MM.1S (cell line): ENCODE measurements at regions not wholly inside any gene's neighbourhood (a gene's known extent, or its start where the extent isn't known, plus 50 kb on each side); places are given as distances from the start of the nearest gene placed in this dataset.

ENCODE experiments used
- DNase-seq: peaks from one replicate; pipeline ENCODE4 v3.0.0-alpha.2; 2015
- H2AFZ ChIP-seq: fragments of 300-600 bp; sonication (generic); 2 replicates; pipeline ENCODE4 v1.6.0; 2016; ENCODE audit warnings: antibody characterized with exemption, low read length
- H3F3A ChIP-seq: fragments of 300-600 bp; sonication (generic); 2 replicates; pipeline ENCODE4 v1.6.1; 2016; ENCODE audit warnings: mild to moderate bottlenecking, antibody characterized with exemption, low read length, moderate library complexity, mixed read lengths; ENCODE audit not compliant: insufficient read depth
- H3K27ac ChIP-seq: fragments of 300-600 bp; sonication (generic); 2 replicates; pipeline ENCODE4 v1.5.1; 2016; ENCODE audit warnings: mild to moderate bottlenecking, low read length
- H3K27me3 ChIP-seq: fragments of 300-600 bp; sonication (generic); replicated peaks from 2 replicates; pipeline ENCODE4 v1.6.0; 2016; ENCODE audit warnings: low read length; ENCODE audit not compliant: insufficient read depth
- H3K36me3 ChIP-seq: fragments of 300-600 bp; sonication (generic); replicated peaks from 2 replicates; pipeline ENCODE4 v1.6.1; 2016; ENCODE audit warnings: mild to moderate bottlenecking, low read length, mixed read lengths; ENCODE audit not compliant: insufficient read depth
- H3K4me1 ChIP-seq: fragments of 300-600 bp; sonication (generic); 2 replicates; pipeline ENCODE4 v1.6.1; 2016; ENCODE audit warnings: low read length, mixed read lengths
- H3K4me2 ChIP-seq: fragments of 300-600 bp; sonication (generic); 2 replicates; pipeline ENCODE4 v1.6.0; 2016; ENCODE audit warnings: low read depth, low read length
- H3K4me3 ChIP-seq: fragments of 300-600 bp; sonication (generic); 2 replicates; pipeline ENCODE4 v1.5.1; 2016; ENCODE audit warnings: low read length, mixed read lengths
- H3K79me2 ChIP-seq: fragments of 300-600 bp; sonication (generic); 2 replicates; pipeline ENCODE4 v1.6.1; 2016; ENCODE audit warnings: mixed run types, low read length, mixed read lengths
- H3K9ac ChIP-seq: fragments of 300-600 bp; sonication (generic); 2 replicates; pipeline ENCODE4 v1.6.1; 2016; ENCODE audit warnings: low read length, mixed read lengths
- H3K9me2 ChIP-seq: fragments of 300-600 bp; sonication (generic); replicated peaks from 2 replicates; pipeline ENCODE4 v1.6.1; 2016; ENCODE audit warnings: mild to moderate bottlenecking, low read length, mixed read lengths; ENCODE audit not compliant: insufficient read depth
- H3K9me3 ChIP-seq: fragments of 300-600 bp; sonication (generic); replicated peaks from 2 replicates; pipeline ENCODE4 v1.6.1; 2016; ENCODE audit warnings: mild to moderate bottlenecking, low read length, mixed read lengths; ENCODE audit not compliant: insufficient read depth
- H4K20me1 ChIP-seq: fragments of 300-600 bp; sonication (generic); 2 replicates; pipeline ENCODE4 v1.6.1; 2016; ENCODE audit warnings: mild to moderate bottlenecking, low read length, moderate library complexity, mixed read lengths; ENCODE audit not compliant: insufficient read depth
- CTCF ChIP-seq: fragments of 300-600 bp; sonication (generic); IDR thresholded peaks from 2 replicates; pipeline ENCODE4 v1.5.1; 2016; ENCODE audit warnings: antibody characterized with exemption, low read length, mixed read lengths
- EZH2 ChIP-seq: fragments of 300-600 bp; sonication (generic); optimal IDR thresholded peaks from 2 replicates; pipeline ENCODE3; 2017; ENCODE audit warnings: low read depth, mild to moderate bottlenecking, antibody characterized with exemption, low read length, mixed read lengths
- EZH2phosphoT487 ChIP-seq: fragments of 300-600 bp; sonication (generic); IDR thresholded peaks from 2 replicates; pipeline ENCODE4 v1.6.1; 2018; ENCODE audit warnings: antibody characterized with exemption, low read length

GRCh38 chr5:60102961-60103693 is 209.6 kb upstream of the PDE4D start:
- no peak for DNase-seq
- no peaks in the 10 kb centered on the region for H3K36me3 ChIP-seq
- no peaks in the 10 kb centered on the region for H4K20me1 ChIP-seq
- H3K4me3 ChIP-seq: no peak overlapping the region
- H3K9me3 ChIP-seq: no peaks in the 10 kb centered on the region
- no peaks in the 10 kb centered on the region for H3F3A ChIP-seq
- no peaks in the 10 kb centered on the region for H3K27me3 ChIP-seq
- TF ChIP-seq EZH2: no peak
- no peak overlapping the region for H3K27ac ChIP-seq
- H3K4me1 ChIP-seq: no peaks in the 10 kb centered on the region
- no peak overlapping the region for H2AFZ ChIP-seq
- no peak overlapping the region for H3K4me2 ChIP-seq
- no peaks in the 10 kb centered on the region for H3K9me2 ChIP-seq
- H3K9ac ChIP-seq: no peak overlapping the region
- H3K79me2 ChIP-seq: no peaks in the 10 kb centered on the region

GRCh38 chr5:60101573-60101972 is 208.0 kb upstream of the PDE4D start:
- no peak overlapping the region for H3K9ac ChIP-seq
- H3F3A ChIP-seq: no peaks in the 10 kb centered on the region
- no peaks in the 10 kb centered on the region for H3K4me1 ChIP-seq
- H3K27me3 ChIP-seq: no peaks in the 10 kb centered on the region
- TF ChIP-seq CTCF (no peak), EZH2phosphoT487 (no peak), EZH2 (no peak)
- H3K4me2 ChIP-seq: no peak overlapping the region
- H3K27ac ChIP-seq: no peak overlapping the region
- no peak for DNase-seq
- H3K9me2 ChIP-seq: no peaks in the 10 kb centered on the region
- H3K9me3 ChIP-seq: no peaks in the 10 kb centered on the region
- H3K4me3 ChIP-seq: no peak overlapping the region
- H2AFZ ChIP-seq: no peak overlapping the region
- no peaks in the 10 kb centered on the region for H3K79me2 ChIP-seq
- no peaks in the 10 kb centered on the region for H4K20me1 ChIP-seq
- H3K36me3 ChIP-seq: no peaks in the 10 kb centered on the region

GRCh38 chr5:60092671-60093422 is 199.3 kb upstream of the PDE4D start:
- H3K9me2 ChIP-seq: no peaks in the 10 kb centered on the region
- H3K9ac ChIP-seq: no peak overlapping the region
- H3K27me3 ChIP-seq: no peaks in the 10 kb centered on the region
- H3K36me3 ChIP-seq: no peaks in the 10 kb centered on the region
- H2AFZ ChIP-seq: no peak overlapping the region
- no peaks in the 10 kb centered on the region for H3K79me2 ChIP-seq
- no peak overlapping the region for H3K4me3 ChIP-seq
- DNase-seq: no peak
- no peaks in the 10 kb centered on the region for H4K20me1 ChIP-seq
- no peaks in the 10 kb centered on the region for H3K4me1 ChIP-seq
- no peaks in the 10 kb centered on the region for H3K9me3 ChIP-seq
- no peak for TF ChIP-seq EZH2
- TF ChIP-seq EZH2phosphoT487: no peak
- TF ChIP-seq CTCF: no peak
- no peaks in the 10 kb centered on the region for H3F3A ChIP-seq
- H3K27ac ChIP-seq: no peak overlapping the region
- no peak overlapping the region for H3K4me2 ChIP-seq

GRCh38 chr5:60086583-60086982 is 193.1 kb upstream of the PDE4D start:
- DNase-seq: no peak
- no peak for TF ChIP-seq CTCF
- TF ChIP-seq EZH2: no peak
- TF ChIP-seq EZH2phosphoT487: no peak
- Histone ChIP-seq H3K9ac (no peak overlapping the region), H4K20me1 (no peaks in the 10 kb centered on the region), H2AFZ (no peak overlapping the region), H3K9me2 (no peaks in the 10 kb centered on the region), H3K9me3 (no peaks in the 10 kb centered on the region), H3K79me2 (no peaks in the 10 kb centered on the region), H3K4me2 (no peak overlapping the region), H3K4me1 (no peaks in the 10 kb centered on the region), H3K36me3 (no peaks in the 10 kb centered on the region), H3K4me3 (no peak overlapping the region), H3K27me3 (no peaks in the 10 kb centered on the region), H3K27ac (no peak overlapping the region), H3F3A (no peaks in the 10 kb centered on the region)
